Motor neuron (in vitro differentiated cells): ENCODE measurements at regions not wholly inside any gene's neighbourhood (a gene's known extent, or its start where the extent isn't known, plus 50 kb on each side); places are given as distances from the start of the nearest gene placed in this dataset.

Experiments used
- ATAC-seq, 8 experiments: fragments of 200-7000 bp; cut with Tn5 transposase; replicated peaks in 6 of 8; 2 replicates each; pipeline ENCODE4 v1.8.0; 2021; ENCODE audit warnings: mild to moderate bottlenecking in 8 of 8, moderate library complexity in 8 of 8
- H3K27ac ChIP-seq, 2 donors: fragments of 250-450 bp; sonication (Bioruptor Pico); 2 replicates each; pipeline ENCODE4 v1.9.0; 2021; ENCODE audit warnings: antibody characterized with exemption in 2 of 2, mild to moderate bottlenecking in 2 of 2, moderate library complexity in 1 of 2
- H3K4me1 ChIP-seq, 2 donors: fragments of 250-450 bp; sonication (Bioruptor Pico); replicated peaks in 1 of 2; 2 replicates each; pipeline ENCODE4 v1.6.1; 2021; ENCODE audit warnings: antibody characterized with exemption in 2 of 2, mild to moderate bottlenecking in 2 of 2, moderate library complexity in 1 of 2
- H3K4me3 ChIP-seq, 5 donors: fragments of 250-450 bp; sonication (Bioruptor Pico); 2 replicates each; pipeline ENCODE4 v1.9.0; 2021; ENCODE audit warnings: antibody characterized with exemption in 5 of 5, mild to moderate bottlenecking in 5 of 5, moderate library complexity in 4 of 5
- WGBS, 10 experiments: fragments of 450-650 bp; shearing (Covaris generic); methylation state at CpG; one replicate each; pipeline ENCODE4 v1.0.0; 2022; 5-methylcytosine and 5-hydroxymethylcytosine counted together
- in situ Hi-C, 9 experiments: fragments of 400-800 bp; cut with MboI; loops; one replicate each; pipeline ENCODE4 v1.15.0; 2021; ENCODE audit warnings: low sequenced_read_pairs in 9 of 9, low pct_unique_long_range_greater_than_20kb in 2 of 9; ENCODE audit not compliant: unreplicated experiment in 9 of 9

DNA sequence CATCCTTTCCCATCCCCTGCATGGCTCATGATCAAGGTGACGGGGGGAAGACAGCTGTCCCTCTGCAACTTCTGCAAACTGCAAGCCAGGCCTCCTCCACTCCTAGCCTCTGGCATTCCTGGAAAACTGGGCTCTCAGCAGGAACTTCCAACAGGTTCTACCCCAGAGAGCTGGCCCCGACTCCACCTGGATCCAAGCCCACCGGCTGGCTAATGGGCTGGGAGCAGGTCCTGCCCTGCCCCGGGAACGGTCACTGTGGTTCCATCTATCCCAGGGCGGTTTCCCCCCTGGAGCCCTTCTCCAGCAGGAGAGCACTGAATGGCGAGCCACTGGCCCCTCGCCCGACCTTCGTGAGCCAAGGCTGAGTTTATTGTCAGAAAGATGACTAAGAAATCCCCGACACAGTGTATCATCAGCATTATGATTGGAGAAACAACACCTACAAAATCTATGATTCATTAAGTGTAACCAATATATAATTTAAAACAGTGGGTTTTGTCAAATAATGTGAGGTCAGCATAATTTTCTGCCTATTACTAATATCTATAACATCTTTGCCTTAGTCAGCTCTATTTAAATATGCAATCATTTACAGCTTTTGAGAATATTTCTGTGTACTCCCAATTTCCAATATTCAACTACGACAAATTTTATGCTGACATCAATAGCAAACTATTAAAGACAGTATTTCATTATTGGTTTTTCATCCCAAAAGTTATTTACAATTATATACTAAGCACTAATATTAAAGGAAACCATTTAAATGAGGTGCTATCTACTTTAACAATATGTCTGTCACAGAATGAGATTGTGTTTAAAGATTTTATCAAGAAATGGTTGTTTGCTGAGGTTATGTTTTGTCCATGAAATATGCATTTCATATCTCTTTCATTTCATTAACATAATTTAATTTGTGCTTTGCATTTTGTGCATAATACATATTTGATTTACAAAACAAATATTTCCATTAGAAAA, 133.0 kb downstream of the URI1 start:
- Histone ChIP-seq H3K27ac (no peak overlapping the region), H3K4me3 (no peak overlapping the region), H3K4me1 (peaks cover 6 to 9% of the 10 kb centered on the region in 2 donors)
- in situ Hi-C loops, result loop anchor here in 1 of 9 experiments (25.0 kb wide), 1 partner anchor 337 kb away; no protein-coding TSS in a partner anchor
- peak in 4 of 8 experiments; percentile 15 to 64 (median 60) for ATAC-seq
- 0 to 100% (median 74%) methylated on average over 1 to 6 of the region's 12 CpGs for WGBS, 10 experiments

DNA sequence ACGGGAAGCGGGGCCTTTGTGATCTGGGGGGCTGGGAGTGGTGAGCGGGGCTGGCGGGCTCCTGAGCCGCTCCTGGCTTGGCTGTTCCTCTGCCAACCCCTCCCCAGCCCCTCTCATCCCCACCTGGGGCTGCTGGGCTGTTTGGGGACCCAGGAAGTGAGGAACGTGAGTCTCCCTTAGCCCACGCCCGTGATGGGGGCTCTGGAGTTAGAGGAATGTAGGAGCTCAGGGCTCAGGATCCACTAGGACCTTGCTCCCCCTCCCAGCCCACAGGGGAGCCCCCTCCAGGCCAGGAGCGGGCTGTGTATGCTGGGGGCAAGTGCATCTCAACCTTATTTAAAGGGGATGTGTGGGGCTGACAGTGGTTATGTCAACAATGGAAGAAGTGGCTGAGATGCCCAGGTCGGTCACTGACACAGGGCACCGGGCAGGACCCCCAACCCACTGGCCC, 134.1 kb downstream of the URI1 start:
- peaks cover 5 to 6% of the 10 kb centered on the region in 2 donors for H3K4me1 ChIP-seq
- in situ Hi-C loops, result no loop called here
- WGBS, 10 experiments, result 54% methylated on average over 2 of the region's 11 CpGs; no CpG with 5 or more reads in 9 of the 10 experiments
- ATAC-seq, result peak in 1 of 8 experiments; percentile 10
- no peak overlapping the region for H3K4me3 ChIP-seq
- H3K27ac ChIP-seq, result peak overlapping the region in 1 of 2 donors; percentile 20

DNA sequence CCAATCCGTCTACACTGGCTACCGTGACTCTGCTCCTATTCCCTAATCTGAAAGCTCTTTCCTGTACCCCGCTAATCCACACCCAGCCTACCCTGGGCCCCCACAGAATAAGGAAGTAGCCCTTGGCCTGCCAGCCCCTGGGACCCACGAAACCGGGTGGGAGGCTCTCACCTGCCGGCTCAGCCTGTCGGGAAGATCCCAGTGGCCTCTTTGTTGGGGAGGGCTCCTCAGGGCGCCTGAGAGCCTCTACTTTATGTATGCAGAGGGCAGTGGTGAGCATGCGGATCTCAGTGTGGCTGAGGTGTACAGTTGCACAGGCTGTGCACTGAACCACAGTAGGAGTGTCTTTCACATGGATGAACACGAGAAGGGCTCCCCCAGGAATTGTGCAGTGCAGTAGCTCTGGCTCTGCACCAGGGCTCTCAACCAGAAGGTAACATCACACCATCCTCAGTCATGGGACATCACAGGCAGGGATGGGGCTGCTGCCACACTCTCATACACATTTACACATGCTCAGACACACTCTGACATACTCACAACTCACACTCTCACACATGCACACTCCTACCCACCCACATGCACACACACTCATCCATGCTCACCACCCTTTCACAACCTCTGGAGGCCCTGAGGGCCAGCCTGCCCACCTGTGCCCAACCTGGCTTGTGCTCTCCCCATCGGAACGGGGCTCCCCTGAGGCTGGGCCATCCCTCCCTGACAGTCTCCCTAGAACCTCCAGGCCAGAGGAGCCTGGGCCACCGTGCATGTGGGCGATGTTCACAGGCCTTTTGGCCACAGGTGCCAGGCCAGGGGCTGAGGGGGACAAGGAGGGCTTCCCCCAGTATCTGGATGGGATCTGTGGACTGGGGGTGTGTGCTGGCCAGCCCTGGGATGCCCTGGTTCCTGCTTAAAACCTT, 135.0 kb downstream of the URI1 start:
- Histone ChIP-seq H3K4me3 (no peak overlapping the region), H3K4me1 (peaks cover 5 to 6% of the 10 kb centered on the region in 2 donors), H3K27ac (no peak overlapping the region)
- in situ Hi-C loops, result no loop called here
- 60 to 95% (median 80%) methylated on average over 1 to 8 of the region's 14 CpGs; no CpG with 5 or more reads in 3 of the 10 experiments for WGBS, 10 experiments
- ATAC-seq, result peak in 3 of 8 experiments; percentile 8 to 45 (median 42)

DNA sequence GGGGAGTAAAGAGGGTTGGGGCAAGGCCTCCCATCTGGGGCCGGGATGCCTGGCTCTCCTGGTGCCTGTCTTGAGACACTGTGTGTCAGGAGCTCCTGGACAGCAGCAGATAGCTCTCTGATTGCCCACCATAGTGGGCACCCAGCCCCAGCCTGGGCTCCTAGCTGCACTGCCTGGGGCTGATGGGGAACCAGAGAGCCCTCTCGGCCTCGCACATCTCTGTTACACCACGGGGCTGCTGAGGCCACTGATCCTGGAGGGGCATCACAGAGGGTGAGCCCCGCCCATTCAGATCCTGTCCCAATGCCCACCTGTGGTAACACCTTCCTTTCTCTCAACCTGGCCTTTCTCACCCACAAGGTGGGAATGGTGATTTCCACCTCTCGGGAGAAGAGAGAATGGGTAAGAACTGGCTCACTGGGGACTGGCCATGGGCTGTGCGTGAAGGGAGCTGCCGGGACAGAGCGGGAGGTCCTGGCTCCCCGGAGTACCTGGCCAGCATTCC, 135.9 kb downstream of the URI1 start:
- ATAC-seq, result no peak
- peaks cover 5 to 6% of the 10 kb centered on the region in 2 donors for H3K4me1 ChIP-seq
- WGBS, 10 experiments, result 20 to 98% (median 67%) methylated on average over 1 to 5 of the region's 10 CpGs; no CpG with 5 or more reads in 5 of the 10 experiments
- H3K27ac ChIP-seq, result no peak overlapping the region
- H3K4me3 ChIP-seq, result no peak overlapping the region
- in situ Hi-C loops, result no loop called here

DNA sequence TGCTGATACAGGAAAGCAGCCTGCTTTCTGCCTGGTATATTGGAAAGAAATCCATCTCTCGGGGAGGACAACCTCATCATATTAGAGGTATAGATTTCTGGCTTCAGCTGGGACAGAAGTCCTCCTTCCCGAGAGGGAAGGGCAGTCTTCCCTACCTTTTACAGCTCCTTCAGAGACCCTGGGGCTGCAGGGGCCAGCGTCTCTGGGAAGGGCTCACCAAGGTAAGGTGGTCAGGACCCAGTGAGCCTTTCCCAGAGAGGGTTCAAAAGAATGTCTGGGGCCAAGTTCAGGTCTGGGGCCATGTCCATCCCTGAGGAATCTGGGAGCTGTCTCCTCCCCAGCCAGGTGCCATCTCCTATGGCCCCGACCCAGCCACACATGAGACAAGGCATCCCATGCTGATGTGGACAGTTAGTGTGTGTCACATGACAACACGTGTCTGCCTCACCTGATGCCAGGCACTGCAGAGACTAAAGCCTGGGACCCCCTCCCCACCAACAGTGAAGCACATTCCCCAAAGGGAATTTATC, 136.4 kb downstream of the URI1 start:
- in situ Hi-C loops, result no loop called here
- Histone ChIP-seq H3K27ac (no peak overlapping the region), H3K4me3 (no peak overlapping the region), H3K4me1 (peaks cover 5 to 9% of the 10 kb centered on the region in 2 donors)
- 33 to 100% (median 80%) methylated on average over 1 to 3 of the region's 5 CpGs; no CpG with 5 or more reads in 3 of the 10 experiments for WGBS, 10 experiments
- ATAC-seq, result no peak

DNA sequence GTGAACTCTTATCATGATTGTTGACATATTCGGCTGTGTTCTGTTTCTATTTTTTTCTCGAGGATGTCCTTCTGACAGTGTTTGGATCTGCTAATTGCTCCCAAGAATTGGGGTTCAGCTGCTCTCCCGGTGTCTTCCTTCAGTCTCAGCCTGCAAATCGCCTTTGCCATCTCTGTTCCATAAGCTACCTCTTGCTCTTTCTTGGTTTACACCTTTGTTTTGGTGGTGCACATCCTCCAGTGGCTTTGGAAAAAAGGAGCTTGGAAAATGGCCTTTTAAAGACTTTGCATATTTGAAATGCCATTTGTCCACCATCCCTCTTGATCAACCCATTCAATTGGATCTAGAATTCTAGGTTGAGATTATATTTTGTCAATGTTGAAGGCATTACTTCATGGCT, 137.2 kb downstream of the URI1 start:
- peaks cover 5 to 12% of the 10 kb centered on the region in 2 donors for H3K4me1 ChIP-seq
- ATAC-seq, result no peak
- H3K27ac ChIP-seq, result no peak overlapping the region
- no peak overlapping the region for H3K4me3 ChIP-seq
- in situ Hi-C loops, result no loop called here
- 33 to 93% (median 80%) methylated on average over 3 to 4 of the region's 4 CpGs for WGBS, 10 experiments

DNA sequence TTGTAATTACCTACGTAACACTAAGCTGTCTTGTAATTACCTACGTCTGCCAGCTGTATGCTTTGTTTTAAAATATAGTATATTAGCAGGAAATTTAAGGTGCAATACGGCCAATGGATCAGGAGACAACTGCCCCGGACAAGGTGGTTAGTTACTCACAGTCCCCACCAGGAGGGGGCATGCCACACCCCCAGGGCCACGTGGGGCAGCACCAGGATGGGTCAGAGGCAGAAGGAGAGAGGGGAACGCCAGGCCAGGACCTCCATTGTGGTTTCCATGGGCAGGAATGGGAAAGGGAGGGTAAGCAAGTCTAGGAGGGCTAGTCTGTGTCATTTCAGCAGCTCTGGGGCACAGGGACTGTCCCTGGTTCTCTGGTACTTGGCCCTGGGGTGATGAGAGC, 140.1 kb downstream of the URI1 start:
- no peak for ATAC-seq
- 60 to 100% (median 83%) methylated on average over 1 to 4 of the region's 6 CpGs; no CpG with 5 or more reads in 4 of the 10 experiments for WGBS, 10 experiments
- in situ Hi-C loops, result no loop called here
- H3K27ac ChIP-seq, result no peak overlapping the region
- H3K4me3 ChIP-seq, result no peak overlapping the region
- peaks cover 0 to 6% of the 10 kb centered on the region in 2 donors for H3K4me1 ChIP-seq

DNA sequence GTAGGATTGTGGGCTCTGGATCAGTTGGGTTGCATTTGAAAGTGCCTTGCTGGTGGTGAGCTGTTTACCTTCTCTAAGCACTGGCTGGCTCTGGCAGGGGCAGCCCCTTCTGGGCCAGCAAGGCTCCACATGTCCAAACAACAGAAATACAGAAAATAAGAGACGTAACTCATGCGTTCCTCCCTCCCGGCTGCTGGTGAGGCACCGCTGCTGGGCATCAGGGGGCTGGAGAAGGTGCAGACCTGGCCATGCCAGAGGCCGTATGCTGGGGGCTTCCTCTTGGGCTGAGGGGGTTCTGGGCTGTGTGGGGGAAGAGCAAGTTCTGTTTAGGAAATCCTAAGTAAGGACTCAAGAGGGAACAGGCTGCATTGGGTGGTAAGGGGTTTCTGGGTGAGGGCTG, 140.6 kb downstream of the URI1 start:
- ATAC-seq, result no peak
- in situ Hi-C loops, result no loop called here
- WGBS, 10 experiments, result 30 to 100% methylated on average over 2 of the region's 5 CpGs; no CpG with 5 or more reads in 8 of the 10 experiments
- H3K27ac ChIP-seq, result no peak overlapping the region
- H3K4me3 ChIP-seq, result no peak overlapping the region
- H3K4me1 ChIP-seq, result peaks cover 0 to 6% of the 10 kb centered on the region in 2 donors

DNA sequence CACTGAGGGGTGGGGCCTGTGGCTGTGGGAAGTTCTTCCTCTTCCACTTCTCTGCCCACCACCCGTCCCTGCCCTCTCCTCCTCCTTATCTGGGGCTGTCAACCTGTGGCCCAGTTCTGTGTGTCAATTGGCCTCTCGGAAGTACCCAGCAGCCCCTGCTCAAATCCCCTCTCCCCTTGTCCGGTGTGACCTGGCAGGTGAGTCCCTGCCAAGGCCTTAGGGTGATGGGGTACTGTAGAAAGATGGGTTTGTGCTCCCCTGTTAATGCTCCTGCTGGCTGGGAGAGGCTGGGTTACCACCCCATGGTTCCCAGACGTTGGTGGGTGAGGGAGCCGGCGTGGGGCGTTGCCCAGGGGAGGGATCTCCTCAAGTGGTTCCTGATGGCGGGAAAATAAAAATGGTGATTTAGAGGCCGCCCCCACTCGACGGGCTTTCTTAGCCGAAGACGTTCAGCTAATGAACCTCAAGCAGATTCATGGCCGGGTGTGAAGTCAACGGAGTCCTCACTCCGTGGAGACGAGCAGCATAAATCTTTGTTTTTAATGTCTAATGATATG, 141.2 kb downstream of the URI1 start:
- no peak overlapping the region for H3K4me3 ChIP-seq
- H3K4me1 ChIP-seq, result peaks cover 0 to 6% of the 10 kb centered on the region in 2 donors
- in situ Hi-C loops, result no loop called here
- WGBS, 10 experiments, result 26 to 100% (median 80%) methylated on average over 1 to 12 of the region's 17 CpGs; no CpG with 5 or more reads in 2 of the 10 experiments
- peak in 1 of 8 experiments; percentile 10 for ATAC-seq
- no peak overlapping the region for H3K27ac ChIP-seq

DNA sequence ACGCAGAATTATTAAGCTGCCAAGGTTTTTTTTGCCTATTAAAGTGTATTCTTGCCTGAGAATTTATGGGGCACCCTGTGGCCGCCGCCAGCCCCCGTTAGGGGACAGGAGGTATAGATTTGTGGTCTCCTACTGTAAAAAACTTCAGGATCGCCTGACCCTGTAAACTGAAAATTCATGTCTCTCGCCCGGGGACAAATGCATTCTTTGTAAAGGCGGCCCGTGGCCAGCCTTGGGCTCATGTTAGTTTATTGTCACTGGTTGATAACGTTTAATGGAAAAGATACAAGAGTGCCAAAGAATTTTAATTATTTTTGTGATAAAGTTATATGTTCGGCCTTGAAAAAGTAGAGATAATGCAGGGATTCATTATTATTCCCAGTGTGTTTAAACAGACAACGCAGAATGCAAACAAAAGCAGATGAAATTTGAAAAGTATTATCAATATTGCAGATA, 141.7 kb downstream of the URI1 start:
- ATAC-seq, result no peak
- in situ Hi-C loops, result no loop called here
- Histone ChIP-seq H3K4me1 (peaks cover 0 to 6% of the 10 kb centered on the region in 2 donors), H3K4me3 (no peak overlapping the region), H3K27ac (no peak overlapping the region)
- 23 to 92% (median 79%) methylated on average over 5 to 12 of the region's 12 CpGs for WGBS, 10 experiments

DNA sequence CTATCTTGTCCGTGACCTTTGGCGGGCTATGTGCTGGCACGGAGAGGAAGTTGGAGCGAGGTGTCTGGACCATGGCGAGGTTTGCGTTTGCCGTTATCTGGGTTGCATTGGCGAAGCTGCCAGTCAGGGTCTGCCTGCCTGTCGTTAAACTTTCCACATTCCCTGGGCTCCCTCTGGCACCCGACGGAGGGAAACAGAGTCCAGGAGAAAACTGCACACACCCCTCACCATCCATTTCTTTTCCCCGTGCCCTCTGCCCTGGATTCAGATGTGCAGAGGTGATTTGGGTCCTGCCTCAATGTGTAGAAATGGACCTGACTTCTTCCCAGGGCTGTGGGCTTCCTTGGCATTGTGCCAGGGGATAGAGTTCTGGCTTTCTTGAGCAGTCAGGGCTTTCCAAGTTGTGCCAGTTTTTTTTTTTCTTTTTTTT, 142.4 kb downstream of the URI1 start:
- ATAC-seq, result no peak
- Histone ChIP-seq H3K27ac (no peak overlapping the region), H3K4me1 (peaks cover 0 to 6% of the 10 kb centered on the region in 2 donors), H3K4me3 (no peak overlapping the region)
- in situ Hi-C loops, result no loop called here
- WGBS, 10 experiments, result 79 to 100% (median 91%) methylated on average over 3 to 6 of the region's 12 CpGs; no CpG with 5 or more reads in 2 of the 10 experiments

DNA sequence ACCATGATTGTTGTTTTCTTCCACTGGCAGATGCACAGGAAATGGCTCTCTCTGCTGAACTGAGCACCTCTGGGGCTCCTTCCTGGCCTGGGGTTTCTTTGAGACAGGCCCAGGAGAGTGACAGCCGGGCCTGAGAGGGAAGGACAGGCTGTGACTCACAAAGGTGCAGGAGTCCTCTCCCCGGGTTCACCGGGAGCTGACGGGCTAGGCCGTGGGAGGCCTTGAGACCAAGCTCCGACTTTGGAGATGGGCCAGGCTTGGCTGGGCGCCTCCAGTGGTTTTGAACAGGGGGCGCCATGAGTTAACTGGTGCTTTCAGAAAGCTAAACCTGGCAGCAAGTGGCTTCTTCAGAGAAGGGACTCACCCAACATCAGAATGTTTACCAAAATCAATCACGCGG, 143.4 kb downstream of the URI1 start:
- H3K4me1 ChIP-seq, result peaks cover 0 to 6% of the 10 kb centered on the region in 2 donors
- H3K27ac ChIP-seq, result no peak overlapping the region
- in situ Hi-C loops, result no loop called here
- 55 to 75% (median 56%) methylated on average over 2 to 7 of the region's 10 CpGs; no CpG with 5 or more reads in 5 of the 10 experiments for WGBS, 10 experiments
- ATAC-seq, result peak in 4 of 8 experiments; percentile 22 to 72 (median 32)
- no peak overlapping the region for H3K4me3 ChIP-seq
